ENCODE measurements at regions not wholly inside any gene's neighbourhood (a gene's known extent, or its start where the extent isn't known, plus 50 kb on each side); places are given as distances from the start of the nearest gene placed in this dataset.

DNA sequence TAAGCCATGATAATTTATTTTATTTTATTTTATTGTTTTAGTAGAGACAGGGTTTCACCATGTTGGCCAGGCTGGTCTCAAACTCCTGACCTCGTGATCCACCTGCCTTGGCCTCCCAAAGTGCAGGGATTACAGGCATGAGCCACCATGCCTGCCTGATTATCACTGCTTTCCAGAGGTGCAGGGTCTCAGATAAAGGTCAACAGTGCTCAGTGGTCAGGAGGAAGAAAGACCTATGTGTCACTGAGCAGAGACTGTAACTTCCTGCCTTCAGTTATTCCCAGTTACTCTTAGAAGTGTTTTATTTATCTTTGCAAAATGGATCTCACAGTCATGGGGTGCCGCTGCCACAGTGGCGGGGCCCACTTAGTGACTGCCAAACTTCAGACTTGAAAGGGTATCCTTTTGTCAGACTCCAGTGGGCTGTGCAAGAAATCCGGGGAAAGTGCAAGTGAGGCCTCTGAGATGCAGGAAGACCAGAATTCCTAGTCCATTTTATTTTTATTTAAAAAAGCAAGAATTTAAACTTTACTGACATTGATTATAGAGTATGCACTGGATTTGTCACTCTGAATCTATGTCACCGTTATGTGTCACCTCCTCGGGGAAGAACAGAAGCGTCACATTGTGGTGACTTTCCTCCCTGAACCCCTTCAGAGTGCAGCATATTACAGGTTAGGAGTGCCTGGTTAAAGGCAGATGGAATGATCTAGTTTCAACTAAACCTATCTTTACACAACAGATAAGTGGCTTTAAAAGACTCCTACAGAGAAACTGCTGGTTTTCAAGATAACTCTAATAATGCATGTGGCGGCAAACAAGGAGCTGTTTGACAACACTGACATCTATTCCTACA lies 59.1 kb upstream of the BICD1 start:
- DNase-seq: no peak

- no peak for DNase-seq
Measured at GRCh38 chr12:32048791-32049190, 57.9 kb upstream of the BICD1 start.

- no peak for DNase-seq
Measured at GRCh38 chr12:32049956-32050355, 56.7 kb upstream of the BICD1 start.

DNA sequence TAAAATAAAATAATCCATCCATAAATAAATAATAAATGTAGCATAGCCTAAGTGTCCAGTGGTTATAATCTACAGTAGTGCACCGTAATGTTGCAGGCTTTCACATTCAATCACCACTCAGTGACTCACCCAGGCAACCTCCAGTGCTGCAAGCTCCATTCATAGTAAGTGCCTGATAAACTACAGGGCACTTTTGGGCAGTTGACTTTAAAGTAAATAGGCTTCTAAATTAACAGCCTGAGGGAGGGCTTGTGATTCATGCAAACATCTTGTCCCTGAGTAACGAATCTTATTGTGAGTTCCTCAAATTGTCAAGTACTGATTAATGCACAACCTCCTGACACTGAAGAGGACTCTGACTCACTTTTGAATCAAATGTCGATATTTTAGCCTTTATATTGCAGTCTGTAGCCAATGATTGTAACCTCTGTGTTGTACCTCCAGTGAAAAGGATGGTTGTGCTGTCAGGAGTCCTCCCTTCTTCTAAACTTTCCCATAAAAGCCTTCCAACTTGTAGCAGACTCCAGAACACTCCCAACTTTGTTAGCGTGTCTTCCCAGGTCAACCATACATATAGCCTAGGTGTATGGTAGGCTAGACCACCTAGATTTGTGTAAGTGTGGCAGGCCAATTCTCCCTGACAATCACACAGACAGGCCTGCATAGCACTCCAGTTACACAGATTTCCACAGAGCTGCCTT lies 55.0 kb upstream of the BICD1 start:
- no peak for DNase-seq

DNA sequence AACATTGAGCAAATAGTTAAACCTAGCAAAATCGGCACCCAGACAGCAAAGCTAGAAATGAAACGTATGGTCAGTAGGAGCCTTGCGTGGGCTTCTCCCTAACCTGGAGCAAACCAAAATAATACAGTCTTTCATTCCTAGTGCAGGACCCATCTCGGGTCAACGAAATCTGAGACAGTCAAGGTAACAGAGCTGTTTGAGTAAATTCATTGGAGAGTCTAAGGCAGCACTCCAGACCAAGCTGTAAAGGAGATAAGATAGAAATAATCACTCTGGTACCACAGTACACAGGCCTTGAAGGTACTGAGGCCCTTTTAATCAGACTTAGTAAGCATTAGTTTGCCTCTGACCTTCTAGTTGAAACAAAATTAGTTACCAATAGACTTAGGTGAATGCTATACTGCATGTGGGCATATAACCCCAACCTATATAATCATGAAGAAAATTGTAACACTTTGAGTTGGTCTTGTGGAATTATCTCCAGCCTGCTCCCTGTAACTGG lies 54.4 kb upstream of the BICD1 start:
- DNase-seq: no peak

- no peak for DNase-seq
Measured at GRCh38 chr12:32053881-32054624, 52.6 kb upstream of the BICD1 start.
